ENCODE measurements at regions not wholly inside any gene's neighbourhood (a gene's known extent, or its start where the extent isn't known, plus 50 kb on each side); places are given as distances from the start of the nearest gene placed in this dataset.

DNA sequence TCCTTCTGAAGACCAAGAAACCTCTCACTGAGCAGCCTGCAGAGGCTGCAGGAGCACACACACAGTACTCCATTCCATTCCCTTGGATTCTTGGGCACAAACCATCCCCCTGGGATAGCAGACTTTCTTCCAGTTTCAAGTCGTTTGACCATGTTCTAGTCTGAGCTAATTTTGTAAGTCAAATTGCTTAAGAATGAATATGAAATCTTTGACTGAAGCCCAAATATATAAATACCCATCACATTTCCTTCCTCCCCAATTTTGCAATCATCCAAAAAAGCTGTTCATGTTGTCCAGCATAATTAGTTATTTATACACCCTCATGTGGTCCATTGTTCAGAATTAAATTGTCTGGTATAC, 231.2 kb upstream of the TPRG1 start:
- no peak for DNase-seq (ENCODE audit: low read depth)

DNA sequence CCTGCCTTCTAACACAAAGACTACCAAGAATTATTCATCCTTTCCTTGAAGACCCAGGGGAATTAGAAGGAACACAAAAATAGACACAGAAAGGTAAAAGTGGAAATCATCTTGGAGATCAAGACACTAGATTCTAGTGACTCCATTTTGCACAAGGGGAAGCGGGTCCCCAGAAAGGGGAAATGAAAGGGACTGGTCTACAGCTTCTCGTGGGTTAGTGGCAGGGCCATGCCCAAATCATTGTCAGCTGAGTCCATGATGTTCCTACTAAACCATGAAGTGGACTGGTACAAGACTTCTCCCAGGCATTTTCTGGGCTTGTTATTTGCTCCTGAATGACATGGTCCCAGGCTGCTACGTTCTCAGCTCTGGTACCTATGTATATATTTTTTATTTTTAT, 230.7 kb upstream of the TPRG1 start:
- no peak for DNase-seq (ENCODE audit: low read depth)

- no peak for DNase-seq (ENCODE audit: low read depth)
Measured at GRCh38 chr3:188942191-188942590, 229.6 kb upstream of the TPRG1 start.

GRCh38 chr3:188943591-188943990, 228.2 kb upstream of the TPRG1 start:
- DNase-seq (ENCODE audit: low read depth), result no peak

DNA sequence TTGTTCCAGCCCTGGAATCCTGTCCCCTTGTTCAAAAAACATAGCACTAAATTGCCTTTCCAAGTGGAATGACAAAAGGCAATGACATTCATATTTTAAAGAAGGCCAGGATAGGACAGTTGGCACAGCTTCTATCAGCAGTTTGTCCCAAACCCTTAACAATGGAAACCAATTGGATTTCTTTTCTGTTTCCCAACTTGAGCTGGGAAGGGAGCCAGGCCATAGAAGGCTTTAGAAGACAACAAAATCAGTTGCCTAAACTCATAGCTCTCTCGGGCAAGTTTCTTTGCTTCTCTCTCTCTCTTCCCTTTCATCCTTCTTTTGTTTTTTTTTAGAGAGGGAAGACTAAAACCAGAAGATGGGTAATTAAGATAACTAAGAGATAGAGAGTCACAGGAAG, 227.7 kb upstream of the TPRG1 start:
- no peak for DNase-seq (ENCODE audit: low read depth)

- DNase-seq (ENCODE audit: low read depth), result no peak
Measured at GRCh38 chr3:188946351-188947240, 225.2 kb upstream of the TPRG1 start.

GRCh38 chr3:188947401-188948280, 224.1 kb upstream of the TPRG1 start:
- DNase-seq (ENCODE audit: low read depth), result peak; percentile 80

DNA sequence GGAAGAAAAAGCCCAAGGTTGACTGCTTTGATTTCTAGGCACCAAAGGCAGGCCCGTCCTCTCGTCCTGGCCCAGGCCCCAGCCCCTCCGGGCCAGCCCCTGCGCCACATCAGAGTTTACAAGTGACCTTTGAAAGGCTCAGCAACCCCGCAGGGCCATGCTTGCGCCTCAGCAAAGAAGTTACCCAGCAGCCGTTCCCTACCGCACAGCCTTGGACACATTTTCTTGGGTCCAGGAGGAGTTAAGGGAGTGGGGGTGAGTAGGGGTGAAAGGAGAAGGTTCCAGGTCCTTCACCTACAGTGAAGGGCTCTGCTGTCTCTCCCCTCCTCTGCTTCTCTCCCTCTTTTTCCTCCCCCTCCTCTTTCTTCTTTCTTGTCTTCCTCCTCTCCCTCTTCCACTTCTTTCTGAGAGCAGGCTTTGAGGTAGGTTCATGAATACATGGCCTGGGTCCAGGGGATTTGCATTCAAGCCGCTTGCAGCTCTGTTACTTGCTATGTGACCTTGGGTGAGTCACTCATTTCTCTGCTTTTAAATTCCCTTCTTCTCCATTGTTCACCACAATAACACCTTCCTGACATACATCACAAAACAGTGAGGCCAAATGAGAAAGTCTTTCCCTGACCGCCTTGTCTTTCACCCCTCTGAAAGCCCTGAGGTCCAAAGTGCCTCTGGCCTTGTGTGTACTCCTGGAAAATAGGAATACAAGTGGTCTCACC, 223.3 kb upstream of the TPRG1 start:
- DNase-seq (ENCODE audit: low read depth), result peak; percentile 54

GRCh38 chr3:188948997-188949389, 222.8 kb upstream of the TPRG1 start:
- DNase-seq (ENCODE audit: low read depth), result no peak

GRCh38 chr3:188949456-188949855, 222.3 kb upstream of the TPRG1 start:
- no peak for DNase-seq (ENCODE audit: low read depth)

GRCh38 chr3:188949996-188950395, 221.8 kb upstream of the TPRG1 start:
- no peak for DNase-seq (ENCODE audit: low read depth)

DNA sequence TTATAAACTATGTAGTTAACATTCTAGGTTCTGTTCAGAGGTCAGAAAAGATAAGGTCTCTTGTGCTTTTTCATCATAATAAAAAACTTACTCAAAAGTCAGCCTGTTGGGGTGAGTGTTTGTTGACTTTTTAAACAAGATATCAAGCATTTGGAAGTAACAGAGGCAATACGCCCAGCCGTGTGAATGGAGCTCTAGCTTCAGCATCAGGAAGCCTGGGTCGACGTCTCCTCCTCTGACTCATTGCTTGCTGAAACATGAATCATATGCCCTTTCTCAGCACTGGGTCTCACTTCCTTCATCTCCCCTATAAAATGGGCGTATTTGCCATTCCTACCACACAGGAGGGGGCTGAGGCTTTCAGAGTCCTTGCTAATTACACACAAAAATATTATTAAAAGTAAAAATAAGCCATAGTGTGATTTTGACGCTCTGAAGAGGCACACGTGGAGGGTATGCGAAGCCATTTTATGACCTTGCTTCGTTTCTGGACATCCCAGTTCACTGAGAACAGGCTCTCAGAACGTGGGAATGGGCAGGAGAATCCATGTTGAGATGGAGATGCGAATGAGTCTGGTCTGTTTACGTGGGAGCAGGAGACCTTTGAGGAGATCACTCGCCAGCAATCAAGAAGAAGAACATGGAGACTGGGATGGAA, 220.8 kb upstream of the TPRG1 start:
- DNase-seq (ENCODE audit: low read depth), result peak; percentile 97

GRCh38 chr3:188951734-188952133, 220.0 kb upstream of the TPRG1 start:
- DNase-seq (ENCODE audit: low read depth), result no peak

DNA sequence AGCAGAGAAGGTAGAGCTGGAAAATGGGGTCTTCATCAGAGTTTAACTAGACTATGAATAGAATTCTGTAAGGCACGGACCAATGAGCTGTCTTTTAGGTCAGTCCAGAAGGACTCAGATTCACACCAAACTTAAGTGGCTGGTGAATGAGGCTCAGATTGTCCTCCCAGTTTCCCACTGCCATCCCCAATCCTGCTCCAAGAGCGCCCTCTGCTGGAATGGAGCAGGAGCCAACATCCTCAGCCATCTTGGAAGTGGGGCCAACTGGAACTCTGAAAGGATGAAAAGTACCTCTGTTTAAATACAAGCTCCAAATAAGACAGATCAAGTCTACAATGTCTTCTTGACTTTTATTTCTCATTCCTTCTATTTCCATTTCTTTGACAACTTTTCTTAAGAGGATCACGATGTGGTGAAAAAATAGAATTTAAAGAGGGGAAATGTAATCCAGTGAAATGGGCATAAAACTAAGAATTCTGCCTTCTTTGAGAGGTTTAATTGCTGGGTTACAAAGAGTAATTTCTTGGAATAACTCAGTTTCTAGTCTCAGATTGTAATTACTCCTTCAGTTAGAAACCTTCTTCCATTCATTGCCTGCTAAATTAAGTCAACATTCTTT, 217.1 kb upstream of the TPRG1 start:
- peak; percentile 85 for DNase-seq (ENCODE audit: low read depth)

DNA sequence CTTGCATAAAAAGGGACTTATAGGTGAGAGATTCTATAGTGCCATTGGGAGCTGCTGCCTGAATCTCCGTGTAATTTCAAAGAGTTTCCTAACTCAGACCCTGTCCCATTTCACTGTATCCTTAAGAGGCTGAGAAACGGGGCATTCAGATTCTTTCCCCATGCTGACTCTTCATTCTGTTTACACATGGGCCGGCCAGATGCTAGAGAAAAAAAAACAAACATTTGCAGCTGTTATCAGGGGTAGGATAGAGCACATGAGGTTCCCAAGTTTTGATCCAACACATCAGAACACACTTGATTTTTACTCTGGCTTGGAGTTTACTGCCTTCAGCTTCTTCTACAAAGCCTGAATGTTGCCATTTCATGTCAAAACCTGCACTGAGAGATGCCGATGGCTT, 215.9 kb upstream of the TPRG1 start:
- no peak for DNase-seq (ENCODE audit: low read depth)

DNA sequence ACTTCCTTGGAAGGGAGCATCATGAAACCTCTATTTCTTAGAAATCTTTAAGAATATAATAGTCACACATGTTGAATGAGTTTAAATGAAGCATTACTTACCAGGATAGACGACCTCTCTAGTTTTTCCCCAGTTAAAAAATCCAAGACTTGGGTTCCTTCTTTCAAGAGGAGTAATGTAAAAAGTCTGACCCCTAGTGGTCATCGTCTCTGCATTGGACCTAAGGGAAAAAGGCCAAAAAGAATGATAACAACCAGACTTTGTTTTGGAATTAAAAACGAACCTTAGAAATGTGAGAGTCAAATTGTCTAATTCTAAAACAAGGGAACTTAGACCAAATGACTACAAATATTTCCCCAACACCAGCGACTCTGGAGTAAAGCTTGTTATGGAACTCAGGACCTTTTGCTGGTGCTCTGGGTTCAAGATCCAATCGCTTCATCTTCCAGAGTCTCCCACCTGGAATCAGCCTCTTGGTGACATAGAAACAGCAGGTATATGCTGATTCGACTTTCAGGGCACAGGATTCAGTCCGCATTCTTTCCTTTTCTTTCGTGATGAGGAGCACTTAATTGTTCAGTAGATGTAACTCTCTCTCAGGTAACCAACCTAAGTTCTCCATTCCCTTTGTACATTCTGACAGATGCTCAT, 214.8 kb upstream of the TPRG1 start:
- DNase-seq (ENCODE audit: low read depth), result peak; percentile 62

GRCh38 chr3:188959013-188959412, 212.8 kb upstream of the TPRG1 start:
- no peak for DNase-seq (ENCODE audit: low read depth)

- no peak for DNase-seq (ENCODE audit: low read depth)
Measured at GRCh38 chr3:188962253-188963247, 209.2 kb upstream of the TPRG1 start.

GRCh38 chr3:188964957-188965356, 206.8 kb upstream of the TPRG1 start:
- DNase-seq (ENCODE audit: low read depth), result no peak

GRCh38 chr3:188972310-188972709, 199.5 kb upstream of the TPRG1 start:
- no peak for DNase-seq (ENCODE audit: low read depth)
